Activated T-helper 1 cell treated with anti-CD3 and anti-CD28 coated beads, Interleukin-12 subunit alpha, Interleukin-12 subunit beta, Interleukin-2, Interleukin-4 antibody, amounts not matched to agents 30 ng/mL and 10 ng/mL and 1 ng/mL, durations not matched to agents 14 hours and 24 hours and 36 hours (primary cell): ENCODE measurements at regions not wholly inside any gene's neighbourhood (a gene's known extent, or its start where the extent isn't known, plus 50 kb on each side); places are given as distances from the start of the nearest gene placed in this dataset.
A peak's percentile ranks its signal among the peaks of the same experiment; 100 is the strongest.

Source experiments
- DNase-seq: peaks from one replicate; pipeline ENCODE4 v3.0.0; 2021; ENCODE audit warnings: low spot score
- H3K27ac Mint-ChIP-seq: one replicate; pipeline ENCODE4 v1.8.0; 2021; ENCODE audit warnings: mild to moderate bottlenecking, mixed read lengths
- H3K27me3 Mint-ChIP-seq: one replicate; pipeline ENCODE4 v1.8.0; 2022; ENCODE audit warnings: mild to moderate bottlenecking, moderate library complexity, mixed read lengths; ENCODE audit not compliant: insufficient read depth
- H3K36me3 Mint-ChIP-seq: one replicate; pipeline ENCODE4 v1.8.0; 2021; ENCODE audit warnings: low read depth, mixed read lengths
- H3K4me1 Mint-ChIP-seq: one replicate; pipeline ENCODE4 v1.8.0; 2021; ENCODE audit warnings: low read depth, mixed read lengths
- H3K4me3 Mint-ChIP-seq: one replicate; pipeline ENCODE4 v1.8.0; 2021; ENCODE audit warnings: mild to moderate bottlenecking, moderate library complexity, mixed read lengths
- H3K9me3 Mint-ChIP-seq: one replicate; pipeline ENCODE4 v1.8.0; 2021; ENCODE audit warnings: mixed read lengths
- intact Hi-C: fragments of 100-400 bp; cut with micrococcal nuclease; formaldehyde crosslinking; loops from one replicate; pipeline ENCODE4 v1.15.1; 2024

GRCh38 chr9:109888695-109889094, 108.7 kb downstream of the PALM2AKAP2 start:
- H3K4me3 Mint-ChIP-seq: peak overlapping the region; percentile 56
- intact Hi-C loops: loop anchor here (1.0 to 10.0 kb wide), 7 partner anchors 71 to 956 kb away; partner anchors contain the start of genes ABITRAM, CTNNAL1 and ELP1
- H3K9me3 Mint-ChIP-seq: no peaks in the 10 kb centered on the region
- no peaks in the 10 kb centered on the region for H3K27me3 Mint-ChIP-seq
- no peak for DNase-seq
- H3K4me1 Mint-ChIP-seq: peaks cover 96% of the 10 kb centered on the region
- H3K27ac Mint-ChIP-seq: peak overlapping the region; percentile 82
- peaks cover 7% of the 10 kb centered on the region for H3K36me3 Mint-ChIP-seq

GRCh38 chr9:109889456-109889855, 109.5 kb downstream of the PALM2AKAP2 start:
- Mint-ChIP-seq H3K27ac (peak overlapping the region; percentile 82), H3K27me3 (no peaks in the 10 kb centered on the region)
- intact Hi-C loops: loop anchor here (1.0 to 10.0 kb wide), 7 partner anchors 72 to 957 kb away; partner anchors contain the start of genes ABITRAM, CTNNAL1 and ELP1

DNA sequence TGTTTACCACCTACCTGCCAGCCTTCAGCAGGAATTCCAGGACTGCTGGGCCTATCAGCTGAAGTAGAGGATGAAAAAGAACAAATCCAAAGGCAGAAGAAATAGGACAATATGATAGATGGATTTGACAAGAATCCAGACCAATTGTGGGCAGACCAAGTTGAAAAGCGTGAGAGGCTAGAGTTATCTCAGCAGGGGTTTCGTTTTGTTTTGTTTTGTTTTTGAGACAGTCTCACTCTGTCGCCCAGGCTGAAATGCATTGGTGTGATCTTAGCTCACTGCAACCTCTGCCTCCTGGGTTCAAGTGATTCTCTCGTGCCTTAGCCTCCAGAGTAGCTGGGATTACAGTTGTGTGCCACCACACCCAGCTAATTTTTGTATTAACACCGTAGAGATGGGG, 113.2 kb downstream of the PALM2AKAP2 start:
- intact Hi-C loops: no loop called here
- no peaks in the 10 kb centered on the region for H3K27me3 Mint-ChIP-seq
- H3K36me3 Mint-ChIP-seq: peaks cover 5% of the 10 kb centered on the region
- H3K9me3 Mint-ChIP-seq: no peaks in the 10 kb centered on the region
- peak overlapping the region; percentile 83 for H3K27ac Mint-ChIP-seq
- H3K4me1 Mint-ChIP-seq: peaks cover 76% of the 10 kb centered on the region
- no peak for DNase-seq
- H3K4me3 Mint-ChIP-seq: peak overlapping the region; percentile 78

More at GRCh38 chr9:109889456-109889855, 109.5 kb downstream of the PALM2AKAP2 start:
- Mint-ChIP-seq H3K4me1 (peaks cover 93% of the 10 kb centered on the region), H3K9me3 (no peaks in the 10 kb centered on the region), H3K36me3 (peaks cover 4% of the 10 kb centered on the region), H3K4me3 (no peak overlapping the region)
- no peak for DNase-seq

DNA sequence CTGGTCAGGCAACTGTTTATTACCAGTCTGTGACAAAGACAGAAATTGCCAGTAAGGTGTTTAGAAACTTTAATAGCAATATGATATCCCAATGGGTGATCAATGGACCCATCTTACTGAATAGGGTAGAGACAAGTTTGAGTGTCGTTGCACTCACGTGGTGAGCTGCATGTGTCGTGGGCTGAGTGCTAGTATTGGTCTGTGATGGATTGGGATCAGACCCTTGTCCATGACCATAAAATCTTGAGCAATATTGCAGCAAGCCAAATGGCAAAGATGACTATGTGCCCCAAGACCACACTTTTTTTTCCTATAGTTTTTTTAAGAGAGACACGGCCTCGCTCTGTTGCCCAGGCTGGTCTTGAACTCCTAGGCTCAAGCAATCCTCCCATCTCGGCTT, 114.5 kb downstream of the PALM2AKAP2 start:
- DNase-seq: no peak
- Mint-ChIP-seq H3K27ac (peak overlapping the region; percentile 94), H3K9me3 (no peaks in the 10 kb centered on the region), H3K27me3 (no peaks in the 10 kb centered on the region), H3K36me3 (peaks cover 5% of the 10 kb centered on the region), H3K4me3 (peak overlapping the region; percentile 56), H3K4me1 (peaks cover 74% of the 10 kb centered on the region)
- intact Hi-C loops: loop anchor here (2.0 kb wide), 3 partner anchors 40 to 430 kb away; no protein-coding TSS in a partner anchor

GRCh38 chr9:109894921-109895758, 115.1 kb downstream of the PALM2AKAP2 start:
- peak; percentile 58 for DNase-seq
- Mint-ChIP-seq H3K9me3 (no peaks in the 10 kb centered on the region), H3K4me1 (peaks cover 74% of the 10 kb centered on the region), H3K36me3 (peaks cover 9% of the 10 kb centered on the region), H3K4me3 (peak overlapping the region; percentile 56), H3K27ac (peak overlapping the region; percentile 94), H3K27me3 (no peaks in the 10 kb centered on the region)
- intact Hi-C loops: loop anchor here (1.0 to 2.0 kb wide), 9 partner anchors 9 to 430 kb away; no protein-coding TSS in a partner anchor

DNA sequence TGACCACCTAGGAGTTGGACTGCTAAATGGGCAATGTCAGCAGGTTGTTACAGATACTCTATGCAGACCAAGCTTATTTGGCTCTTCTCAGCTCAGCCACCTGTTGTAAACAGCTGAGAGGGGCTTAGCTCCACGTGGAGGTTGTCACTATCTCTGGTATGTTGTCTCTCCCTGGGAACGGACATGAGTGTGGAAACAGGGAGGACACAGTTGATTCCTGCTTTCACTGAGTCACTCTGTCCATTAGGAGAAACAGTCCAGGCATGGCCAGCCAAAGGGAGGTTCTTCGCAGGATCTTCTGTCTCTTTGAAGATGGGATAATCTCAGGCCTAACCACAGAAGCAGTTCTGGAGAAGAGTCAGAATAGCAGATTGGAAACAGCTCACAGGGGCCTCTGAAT, 121.2 kb downstream of the PALM2AKAP2 start:
- DNase-seq: no peak
- Mint-ChIP-seq H3K4me1 (peaks cover 44% of the 10 kb centered on the region), H3K36me3 (peaks cover 5% of the 10 kb centered on the region), H3K27ac (no peak overlapping the region), H3K9me3 (no peaks in the 10 kb centered on the region), H3K4me3 (no peak overlapping the region), H3K27me3 (no peaks in the 10 kb centered on the region)
- intact Hi-C loops: loop anchor here (5.0 kb wide), 1 partner anchor 329 kb away; no protein-coding TSS in a partner anchor

DNA sequence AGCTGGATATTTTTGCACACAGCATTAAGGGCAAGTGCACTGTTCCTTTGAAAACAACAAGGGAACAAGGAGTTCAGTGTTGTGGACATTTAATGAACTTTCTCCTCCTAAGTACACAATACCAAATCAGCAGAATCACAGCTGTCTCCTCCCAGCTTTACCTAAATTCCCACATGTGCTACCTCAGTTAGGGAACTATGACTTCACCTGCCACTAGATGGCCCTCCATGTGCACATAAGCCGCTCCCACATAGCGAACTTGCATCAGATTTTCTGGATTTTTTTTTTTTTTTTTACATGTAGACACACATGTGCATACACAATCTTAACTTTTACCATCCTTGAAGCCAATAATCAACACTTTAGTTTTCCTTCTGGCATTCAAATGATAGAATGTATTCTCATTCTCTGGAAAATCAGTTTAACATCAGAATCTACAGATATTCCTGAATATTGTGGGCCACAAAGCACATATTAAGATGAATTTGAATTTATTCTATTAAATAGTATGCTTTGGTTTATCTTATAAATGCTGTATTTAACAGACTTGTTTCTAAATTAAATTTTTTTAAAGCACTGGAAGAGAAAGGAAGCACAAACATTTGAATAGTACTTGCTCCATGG, 123.6 kb downstream of the PALM2AKAP2 start:
- peaks cover 56% of the 10 kb centered on the region for H3K4me1 Mint-ChIP-seq
- intact Hi-C loops: loop anchor here (1.0 to 5.0 kb wide), 7 partner anchors 15 to 331 kb away; no protein-coding TSS in a partner anchor
- H3K27ac Mint-ChIP-seq: peak overlapping the region; percentile 0
- H3K9me3 Mint-ChIP-seq: no peaks in the 10 kb centered on the region
- DNase-seq: peak; percentile 50
- H3K27me3 Mint-ChIP-seq: no peaks in the 10 kb centered on the region
- no peak overlapping the region for H3K4me3 Mint-ChIP-seq
- H3K36me3 Mint-ChIP-seq: peaks cover 5% of the 10 kb centered on the region

GRCh38 chr9:109904666-109905065, 124.7 kb downstream of the PALM2AKAP2 start:
- intact Hi-C loops: loop anchor here (5.0 kb wide), 1 partner anchor 332 kb away; no protein-coding TSS in a partner anchor
- Mint-ChIP-seq H3K27ac (no peak overlapping the region), H3K4me1 (peaks cover 45% of the 10 kb centered on the region), H3K27me3 (no peaks in the 10 kb centered on the region), H3K36me3 (peaks cover 3% of the 10 kb centered on the region), H3K9me3 (no peaks in the 10 kb centered on the region), H3K4me3 (no peak overlapping the region)
- DNase-seq: no peak

- H3K4me3 Mint-ChIP-seq: no peak overlapping the region
- no peak for DNase-seq
- H3K27ac Mint-ChIP-seq: no peak overlapping the region
- H3K36me3 Mint-ChIP-seq: peaks cover 1% of the 10 kb centered on the region
- no peaks in the 10 kb centered on the region for H3K27me3 Mint-ChIP-seq
- intact Hi-C loops: no loop called here
- no peaks in the 10 kb centered on the region for H3K9me3 Mint-ChIP-seq
- H3K4me1 Mint-ChIP-seq: peaks cover 37% of the 10 kb centered on the region
These were observed 125.5 kb downstream of the PALM2AKAP2 start for GRCh38 chr9:109905472-109905871.

DNA sequence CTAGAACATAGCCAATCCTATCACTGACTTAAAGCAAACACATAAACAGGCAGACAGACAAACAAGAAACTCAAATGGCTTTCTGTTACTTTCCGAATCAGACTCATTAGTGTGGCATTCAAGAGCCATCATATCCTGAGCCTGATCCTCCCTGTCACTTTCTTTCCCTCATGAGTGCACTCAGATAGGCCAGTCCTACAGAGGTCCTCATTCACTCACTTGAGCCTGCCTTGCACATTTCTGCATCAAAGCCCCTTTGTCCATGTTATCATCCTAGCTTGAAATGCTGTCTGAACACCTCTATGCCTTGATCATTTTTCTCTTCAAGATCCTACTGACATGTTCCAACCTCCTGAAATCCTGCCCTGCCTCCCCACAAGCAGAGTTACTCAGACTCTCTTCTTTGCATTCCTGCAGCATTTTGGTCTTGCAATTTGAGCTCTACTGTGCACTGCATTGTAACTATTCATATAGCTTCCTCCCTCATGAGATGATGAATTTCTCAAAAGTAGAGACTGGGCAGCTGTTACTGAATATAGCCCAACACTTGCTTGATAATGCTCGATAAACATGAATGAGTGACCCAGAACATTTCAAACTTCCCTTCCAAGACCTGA, 126.9 kb downstream of the PALM2AKAP2 start:
- no peak for DNase-seq
- Mint-ChIP-seq H3K4me1 (peaks cover 29% of the 10 kb centered on the region), H3K4me3 (no peak overlapping the region), H3K9me3 (no peaks in the 10 kb centered on the region), H3K27ac (peak overlapping the region; percentile 26), H3K27me3 (no peaks in the 10 kb centered on the region), H3K36me3 (no peaks in the 10 kb centered on the region)
- intact Hi-C loops: no loop called here

DNA sequence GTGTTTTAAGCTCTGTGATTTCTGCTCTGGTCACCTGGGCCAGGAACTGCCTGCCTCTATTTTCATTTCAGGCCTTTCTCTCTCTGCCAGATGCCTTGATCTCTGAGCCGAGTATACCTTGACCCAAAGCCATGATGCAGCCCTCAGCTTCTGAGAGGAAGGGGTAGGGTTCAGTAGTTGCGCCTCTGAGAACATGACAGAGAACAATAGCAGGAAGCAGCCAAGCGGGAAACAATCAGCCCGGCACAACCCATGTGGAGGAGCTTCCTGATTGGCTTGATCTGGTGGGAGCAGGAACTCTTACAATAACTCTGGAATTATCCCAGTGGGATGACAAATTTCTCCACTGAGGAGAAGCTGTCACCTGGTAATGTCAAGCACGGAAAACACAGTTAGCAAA, 127.4 kb downstream of the PALM2AKAP2 start:
- Mint-ChIP-seq H3K4me1 (peaks cover 29% of the 10 kb centered on the region), H3K9me3 (no peaks in the 10 kb centered on the region), H3K36me3 (no peaks in the 10 kb centered on the region), H3K4me3 (no peak overlapping the region), H3K27ac (no peak overlapping the region), H3K27me3 (no peaks in the 10 kb centered on the region)
- DNase-seq: no peak
- intact Hi-C loops: no loop called here

GRCh38 chr9:109907810-109908458, 127.9 kb downstream of the PALM2AKAP2 start:
- intact Hi-C loops: no loop called here
- no peak overlapping the region for H3K27ac Mint-ChIP-seq
- H3K4me1 Mint-ChIP-seq: peaks cover 29% of the 10 kb centered on the region
- DNase-seq: no peak
- no peaks in the 10 kb centered on the region for H3K36me3 Mint-ChIP-seq
- H3K27me3 Mint-ChIP-seq: no peaks in the 10 kb centered on the region
- H3K4me3 Mint-ChIP-seq: no peak overlapping the region
- no peaks in the 10 kb centered on the region for H3K9me3 Mint-ChIP-seq
